NT2/D1 (cell line): ENCODE measurements at regions not wholly inside any gene's neighbourhood (a gene's known extent, or its start where the extent isn't known, plus 50 kb on each side); places are given as distances from the start of the nearest gene placed in this dataset.

Experiments used
- YY1 ChIP-seq: IDR thresholded peaks from 2 replicates; pipeline ENCODE4 v1.6.1; 2011; ENCODE audit not compliant: insufficient read length, insufficient read depth
- ZNF274 ChIP-seq: IDR thresholded peaks from 2 replicates; pipeline ENCODE4 v1.6.1; 2011; ENCODE audit warnings: mild to moderate bottlenecking, low read depth, low read length

- no peak for TF ChIP-seq ZNF274
- no peak for TF ChIP-seq YY1
These were observed 53.1 kb upstream of the MPDZ start for GRCh38 chr9:13332571-13332970.
